ENCODE measurements at regions not wholly inside any gene's neighbourhood (a gene's known extent, or its start where the extent isn't known, plus 50 kb on each side); places are given as distances from the start of the nearest gene placed in this dataset.

GRCh38 chr1:56216218-56216617 lies 363.1 kb downstream of the PLPP3 start:
- DNase-seq, result no peak

GRCh38 chr1:56215771-56216170 lies 363.6 kb downstream of the PLPP3 start:
- DNase-seq, result no peak

DNA sequence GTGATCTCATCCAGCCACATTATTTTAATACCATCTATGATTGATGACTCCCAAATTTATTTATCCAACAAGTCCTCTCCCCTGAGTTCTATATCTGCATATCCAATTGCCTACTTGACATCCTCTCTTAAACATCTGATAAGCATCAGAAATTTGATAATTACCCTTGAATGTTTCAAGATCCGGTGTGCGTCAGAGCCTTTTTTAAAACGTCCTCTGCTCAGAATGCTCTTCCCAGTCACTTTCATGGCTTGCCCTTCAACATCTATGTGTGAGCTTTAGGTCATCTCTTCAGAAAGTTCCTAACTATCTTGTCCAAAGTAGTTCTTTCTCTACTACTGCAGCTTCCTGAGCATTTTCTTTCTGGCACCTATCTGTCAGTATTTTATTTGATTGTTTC lies 364.3 kb downstream of the PLPP3 start:
- DNase-seq, result no peak

GRCh38 chr1:56213068-56213467 lies 366.3 kb downstream of the PLPP3 start:
- no peak for DNase-seq

DNA sequence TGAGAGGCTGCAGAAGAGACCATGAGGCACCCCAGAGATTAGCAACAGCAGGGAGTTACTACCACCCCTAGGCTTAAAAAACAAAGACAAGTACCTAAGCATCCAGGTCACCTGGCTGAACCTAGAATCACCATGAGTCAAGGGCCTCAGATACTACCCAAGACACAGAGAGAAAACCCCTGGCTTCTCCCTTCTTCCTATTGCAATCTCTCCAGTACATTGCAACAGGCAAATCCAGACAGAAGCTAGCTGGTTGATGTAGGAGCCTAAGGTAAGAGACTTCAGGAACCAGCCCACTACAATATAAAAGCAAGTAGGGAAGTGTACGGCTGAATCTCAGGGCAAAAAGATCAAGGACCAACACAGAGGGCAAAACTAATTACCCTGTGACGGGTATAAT lies 367.2 kb downstream of the PLPP3 start:
- DNase-seq, result no peak

DNA sequence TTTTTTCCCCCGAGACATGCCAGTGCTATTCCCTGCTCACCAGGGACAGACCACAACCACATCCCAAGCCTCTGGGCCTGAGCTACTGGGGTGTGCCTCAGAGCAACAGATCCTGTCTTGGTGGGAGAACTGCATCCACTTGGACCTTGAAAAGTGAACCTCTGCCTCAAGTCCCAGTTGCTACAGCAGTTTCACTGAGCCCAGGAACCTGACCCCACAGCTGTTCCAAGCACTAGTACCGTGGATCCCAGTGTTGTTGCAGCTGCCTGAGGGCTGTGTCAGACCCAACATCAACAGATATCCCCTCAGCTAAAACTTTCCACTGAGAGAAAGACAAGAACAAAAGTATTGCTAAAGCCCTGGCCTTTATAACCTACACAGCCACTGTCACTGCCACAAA lies 373.0 kb downstream of the PLPP3 start:
- no peak for DNase-seq

DNA sequence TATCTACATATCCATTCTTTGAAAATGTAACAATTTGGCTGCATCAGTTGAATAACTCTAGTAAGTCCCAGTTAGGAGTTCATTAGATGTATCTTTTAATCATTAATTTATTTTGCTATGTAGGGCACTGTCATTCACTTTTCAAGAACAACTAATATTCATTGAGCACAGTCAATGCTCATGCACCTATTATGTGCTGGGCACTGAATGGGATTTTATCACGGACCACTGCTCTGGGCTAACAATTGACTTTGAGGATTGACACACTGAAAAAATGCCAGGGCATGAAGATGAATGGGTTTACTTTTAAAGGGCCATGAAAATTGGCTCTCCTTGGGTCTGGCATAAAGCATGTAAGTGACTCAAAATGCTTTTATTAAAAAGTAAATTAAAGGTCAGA lies 375.2 kb downstream of the PLPP3 start:
- DNase-seq, result no peak

DNA sequence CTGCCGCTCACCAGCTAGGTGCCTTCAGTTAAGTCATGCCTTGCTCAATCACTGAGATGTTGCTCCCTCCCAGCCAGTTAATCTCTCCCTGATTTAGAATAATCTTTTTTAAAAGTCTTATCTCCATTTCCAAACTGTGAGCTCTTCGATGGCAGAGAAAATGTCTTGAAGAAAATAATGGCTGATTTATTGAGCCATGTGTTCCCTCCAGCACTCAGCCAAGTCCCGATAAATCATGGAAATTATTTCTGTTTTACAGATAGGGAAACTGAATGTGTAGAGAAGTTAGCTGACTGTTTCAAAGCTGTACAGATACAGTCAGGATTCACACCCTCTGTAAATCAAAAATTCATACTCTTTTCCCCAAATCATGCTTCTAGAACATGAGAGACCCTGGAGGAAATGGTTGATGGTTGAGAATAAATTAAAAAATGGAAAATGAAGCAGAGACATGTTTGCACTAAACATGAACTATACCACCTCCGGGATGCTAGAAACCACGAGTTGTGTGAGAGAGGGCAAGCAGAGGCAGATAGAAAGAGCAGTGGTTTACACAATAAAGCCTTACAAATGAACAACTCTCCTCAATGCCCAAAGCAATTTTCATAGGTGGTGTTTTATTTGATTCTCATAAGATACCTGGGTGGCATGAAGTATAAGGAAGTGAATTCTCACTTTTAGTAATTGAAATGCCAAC lies 376.4 kb downstream of the PLPP3 start:
- DNase-seq, result no peak

DNA sequence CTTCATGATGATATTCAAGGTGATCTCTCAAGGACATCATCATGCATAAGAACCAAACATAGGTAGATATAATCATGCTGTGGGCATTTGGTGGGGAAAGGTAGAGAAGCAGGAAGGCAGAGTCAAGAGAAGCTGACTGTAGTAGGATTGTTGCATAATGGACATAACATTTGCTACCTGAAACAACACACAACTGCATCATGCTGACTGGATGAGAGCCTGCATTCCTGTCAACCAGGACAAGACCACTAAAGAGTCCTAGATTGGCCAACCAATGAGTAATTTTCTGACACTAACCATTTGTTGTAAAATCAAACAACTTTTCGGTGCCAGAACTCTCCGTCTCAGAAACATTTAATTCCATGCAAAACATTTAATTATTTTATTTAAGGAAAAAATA lies 377.2 kb downstream of the PLPP3 start:
- no peak for DNase-seq

GRCh38 chr1:56200896-56201295 lies 378.5 kb downstream of the PLPP3 start:
- no peak for DNase-seq

DNA sequence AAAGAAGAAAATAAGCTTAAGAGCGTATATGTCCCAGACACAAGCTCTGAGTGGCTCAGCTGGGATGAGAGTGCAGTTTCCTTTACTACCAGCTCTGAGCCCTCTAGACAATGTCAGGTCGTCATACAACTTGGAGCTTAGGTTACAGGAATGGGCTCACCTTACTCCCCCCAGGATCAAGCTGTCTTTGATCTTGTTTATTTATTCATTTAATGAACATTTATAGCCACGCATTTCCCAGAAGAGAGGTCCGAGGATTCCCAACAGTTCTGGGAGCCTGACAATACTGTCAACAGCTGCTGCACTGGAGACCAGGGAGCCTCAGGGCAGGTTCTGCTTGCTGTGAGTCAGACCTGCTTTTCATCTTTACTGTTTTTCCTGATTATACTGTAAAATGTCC lies 378.9 kb downstream of the PLPP3 start:
- no peak for DNase-seq

GRCh38 chr1:56199956-56200355 lies 379.4 kb downstream of the PLPP3 start:
- DNase-seq, result no peak

DNA sequence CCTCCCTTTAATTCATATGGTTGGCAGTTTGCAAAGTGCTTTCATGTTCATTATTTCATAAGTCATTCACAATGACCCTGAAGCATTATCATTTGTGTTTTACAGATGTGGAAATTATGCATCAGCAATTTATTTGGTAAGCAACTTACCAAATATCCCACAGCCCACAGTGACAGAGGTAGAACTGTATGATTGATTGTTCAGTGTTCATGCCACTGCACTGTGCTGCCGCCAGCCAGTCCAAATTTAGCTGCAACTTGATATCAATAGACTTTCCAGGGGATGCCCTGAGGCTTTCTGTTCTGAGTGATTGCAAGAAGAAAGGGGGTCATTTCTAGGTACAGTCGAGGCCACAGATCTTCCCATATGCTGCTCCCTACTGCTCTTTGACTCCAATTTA lies 380.3 kb downstream of the PLPP3 start:
- DNase-seq, result no peak

DNA sequence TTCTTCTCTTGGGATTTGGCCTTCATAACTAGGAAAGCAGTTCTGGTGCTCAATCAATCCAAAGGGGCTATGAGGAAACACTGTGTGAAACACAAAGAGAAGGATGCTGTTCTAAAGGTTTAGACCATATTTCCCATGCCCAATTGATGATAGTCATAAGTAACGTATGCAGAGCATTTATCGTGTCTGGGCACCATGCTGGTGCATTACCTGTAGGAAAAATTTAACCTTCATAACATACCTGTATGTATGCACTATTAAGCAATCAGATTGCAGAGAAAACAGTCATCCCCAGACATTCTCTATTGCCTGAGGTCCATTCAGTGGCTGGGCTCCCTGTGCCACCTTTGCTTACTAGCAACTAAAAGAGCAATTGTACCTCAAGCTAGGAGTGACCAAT lies 381.4 kb downstream of the PLPP3 start:
- DNase-seq, result no peak

DNA sequence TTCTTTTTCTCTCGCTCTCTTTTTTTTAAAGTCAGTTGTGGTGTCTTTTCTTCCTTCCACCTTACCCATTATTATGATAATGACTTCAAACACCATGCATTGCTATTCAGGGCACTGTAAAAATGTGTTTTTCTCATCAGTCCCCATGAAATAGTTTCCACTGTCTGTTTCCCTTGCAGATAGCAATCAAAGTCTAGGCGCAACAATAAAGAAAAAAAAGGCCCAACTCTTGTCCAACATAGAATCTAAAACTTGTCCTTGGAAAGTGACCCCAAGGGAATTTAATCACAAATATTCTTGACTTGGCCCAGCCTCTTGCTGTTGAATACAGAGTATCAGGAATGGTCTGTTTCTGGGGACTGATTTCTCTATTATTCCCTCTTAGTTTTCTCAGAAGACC lies 382.5 kb downstream of the PLPP3 start:
- no peak for DNase-seq

GRCh38 chr1:56194701-56195300 lies 384.6 kb downstream of the PLPP3 start:
- DNase-seq, result no peak

GRCh38 chr1:56193656-56194055 lies 385.7 kb downstream of the PLPP3 start:
- DNase-seq, result no peak

DNA sequence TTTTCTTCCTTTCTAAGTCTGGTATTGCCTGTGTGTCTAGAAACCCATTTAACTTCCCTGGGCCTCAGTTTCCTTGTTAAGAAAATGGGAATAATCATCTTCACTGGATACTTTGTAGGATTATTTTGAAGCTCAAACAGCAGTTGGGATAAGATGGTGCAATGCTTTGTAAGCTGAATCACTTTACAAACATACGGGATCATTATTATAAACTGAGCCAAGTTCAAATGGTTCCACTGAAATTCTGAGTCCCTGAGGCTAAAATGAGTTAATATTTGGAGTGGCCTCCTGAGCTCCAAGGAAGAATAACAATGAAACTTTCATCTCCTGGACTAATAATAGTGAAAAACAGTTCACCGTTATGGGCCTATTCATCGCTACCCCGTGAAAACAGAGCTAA lies 388.0 kb downstream of the PLPP3 start:
- DNase-seq, result no peak

DNA sequence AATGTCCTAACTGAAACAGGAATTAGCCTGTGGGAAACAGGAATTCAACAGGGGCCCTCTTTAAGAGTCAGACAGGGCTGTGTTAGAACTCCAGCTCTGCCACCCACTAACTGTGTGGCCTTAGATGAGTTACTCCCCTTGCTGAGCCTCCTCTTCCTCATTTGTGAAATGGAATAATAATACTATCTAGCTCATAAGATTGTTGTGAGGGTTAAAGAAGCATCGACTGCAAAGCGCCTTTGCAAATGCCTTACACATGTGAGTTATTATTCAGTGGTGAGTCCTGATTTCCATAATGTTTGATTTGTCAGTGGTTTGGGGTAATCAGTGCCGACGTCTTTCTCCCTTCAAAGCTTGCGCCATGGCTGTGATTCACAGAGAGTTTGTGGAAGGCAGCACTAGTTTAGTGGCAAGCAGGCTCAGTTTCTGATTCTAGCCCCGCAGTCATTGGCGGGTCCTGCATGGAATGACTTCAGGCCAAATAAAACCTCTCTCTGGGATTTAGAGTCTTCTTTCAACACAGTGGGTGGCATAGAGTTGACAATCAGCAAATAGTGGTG lies 388.5 kb downstream of the PLPP3 start:
- DNase-seq, result no peak

DNA sequence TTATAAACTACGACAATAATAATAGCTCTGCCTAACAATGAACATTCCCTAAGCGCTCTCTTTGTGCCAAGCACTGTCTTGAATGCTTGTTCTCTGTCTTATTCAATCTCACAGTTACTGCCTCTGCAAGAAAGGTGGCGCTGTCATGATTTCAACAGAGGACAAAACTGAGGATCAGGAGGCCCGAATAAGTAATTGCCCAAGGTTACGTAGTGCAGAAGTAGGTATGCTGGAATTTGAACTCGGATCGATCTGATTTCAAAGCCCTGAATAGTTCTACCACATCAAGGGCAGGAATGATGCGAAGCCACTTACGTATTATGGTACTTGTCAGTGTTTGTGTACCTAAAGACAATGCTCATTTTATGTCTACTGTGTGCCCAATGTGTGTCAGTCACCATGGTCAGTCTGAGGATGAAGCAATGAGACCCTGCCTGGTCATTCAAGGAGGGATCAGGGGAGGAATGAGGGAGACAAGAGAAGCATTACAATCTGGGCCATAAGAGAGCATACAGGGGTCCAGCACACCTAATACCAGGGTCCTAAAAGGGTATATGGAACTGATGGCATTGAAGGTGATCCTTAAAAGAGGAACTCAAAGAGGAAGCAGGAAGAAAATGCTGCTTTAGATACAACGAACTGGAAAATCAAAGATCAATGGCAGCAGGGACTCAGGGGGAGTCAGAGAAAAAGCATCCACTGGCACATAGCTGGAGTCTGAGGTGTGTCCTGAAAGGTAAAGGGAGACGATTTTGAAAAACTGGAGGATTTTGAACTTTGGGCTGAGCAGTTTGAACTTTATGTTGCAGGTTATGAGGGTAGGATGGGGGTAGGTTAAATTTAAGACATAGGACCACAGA lies 389.2 kb downstream of the PLPP3 start:
- DNase-seq, result no peak

DNA sequence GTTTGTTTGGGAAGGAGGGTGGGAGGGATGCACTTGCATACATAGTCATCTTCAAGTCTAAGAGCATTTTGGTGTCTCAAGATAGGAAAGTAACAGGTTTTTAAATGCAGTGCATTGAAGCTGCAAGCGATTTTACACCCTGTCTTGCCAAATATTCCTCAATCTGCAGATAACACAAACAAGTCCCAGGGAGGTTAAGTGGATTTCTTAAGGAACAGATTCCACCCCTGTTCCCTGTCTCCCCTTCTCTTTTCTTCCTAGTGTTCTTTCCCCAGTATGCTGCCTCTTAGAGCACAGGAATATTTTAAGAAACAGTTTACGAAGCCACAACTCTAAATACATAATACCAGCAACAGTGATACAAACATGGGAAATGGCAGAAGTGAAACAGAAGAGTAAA lies 389.9 kb downstream of the PLPP3 start:
- DNase-seq, result no peak

GRCh38 chr1:56188855-56189254 lies 390.5 kb downstream of the PLPP3 start:
- DNase-seq, result no peak

DNA sequence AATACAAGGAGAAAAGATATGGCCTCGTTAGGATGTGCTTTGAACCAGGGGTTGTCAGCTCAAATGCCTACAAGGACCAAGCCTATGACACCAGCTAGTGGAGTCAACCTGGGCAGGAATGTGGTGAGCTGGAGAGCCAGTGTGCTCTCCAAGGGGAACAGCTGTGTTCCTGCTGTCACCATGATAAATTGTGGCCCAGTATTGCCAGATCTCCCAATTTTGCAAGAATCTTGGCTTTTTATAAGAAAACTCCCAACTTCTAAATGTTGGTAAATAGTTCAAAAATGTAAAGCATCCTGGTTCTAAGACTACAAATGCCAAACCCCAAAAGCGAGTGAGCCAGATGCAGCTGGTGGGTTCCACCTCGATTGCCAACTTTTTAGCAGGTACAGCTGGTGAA lies 391.1 kb downstream of the PLPP3 start:
- no peak for DNase-seq

GRCh38 chr1:56187405-56187804 lies 392.0 kb downstream of the PLPP3 start:
- DNase-seq, result no peak
